IPS-18c (cell line): ENCODE measurements at regions not wholly inside any gene's neighbourhood (a gene's known extent, or its start where the extent isn't known, plus 50 kb on each side); places are given as distances from the start of the nearest gene placed in this dataset.

Experiments
- H3K4me3 ChIP-seq: 2 replicates; pipeline ENCODE4 v1.7.0; 2013; ENCODE audit warnings: low read depth, mild to moderate bottlenecking, low read length, moderate library complexity; ENCODE audit not compliant: insufficient read depth
- H3K9me3 ChIP-seq: one replicate; pipeline ENCODE4 v1.6.1; 2013; ENCODE audit warnings: mild to moderate bottlenecking, low read length, moderate library complexity; ENCODE audit not compliant: control insufficient read depth, insufficient read depth

DNA sequence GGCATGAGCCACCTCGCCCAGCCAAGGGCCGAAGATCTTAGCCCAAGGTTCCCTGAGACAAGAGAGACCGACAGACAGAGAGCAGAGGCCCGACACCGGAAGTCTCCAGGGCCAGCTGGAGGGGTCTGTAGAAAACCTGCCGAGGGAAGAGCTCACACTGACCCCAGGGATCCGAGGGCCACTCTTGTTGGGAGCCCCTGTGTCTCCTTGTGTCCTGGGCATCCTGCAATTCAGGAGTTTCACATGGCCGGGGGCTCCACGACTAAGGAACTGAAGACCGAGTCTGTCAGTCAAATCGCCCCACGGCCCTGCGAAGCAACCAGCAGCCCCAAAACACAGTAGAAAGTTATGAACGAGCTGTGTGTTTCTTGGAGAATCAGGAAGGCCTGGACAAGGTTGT is 1482.0 kb downstream of the BRD1 start:
- Histone ChIP-seq H3K4me3 (no peak overlapping the region), H3K9me3 (peaks cover 3% of the 10 kb centered on the region)

GRCh38 chr22:48343461-48343860 is 1484.2 kb downstream of the BRD1 start:
- Histone ChIP-seq H3K9me3 (peaks cover 3% of the 10 kb centered on the region), H3K4me3 (no peak overlapping the region)

DNA sequence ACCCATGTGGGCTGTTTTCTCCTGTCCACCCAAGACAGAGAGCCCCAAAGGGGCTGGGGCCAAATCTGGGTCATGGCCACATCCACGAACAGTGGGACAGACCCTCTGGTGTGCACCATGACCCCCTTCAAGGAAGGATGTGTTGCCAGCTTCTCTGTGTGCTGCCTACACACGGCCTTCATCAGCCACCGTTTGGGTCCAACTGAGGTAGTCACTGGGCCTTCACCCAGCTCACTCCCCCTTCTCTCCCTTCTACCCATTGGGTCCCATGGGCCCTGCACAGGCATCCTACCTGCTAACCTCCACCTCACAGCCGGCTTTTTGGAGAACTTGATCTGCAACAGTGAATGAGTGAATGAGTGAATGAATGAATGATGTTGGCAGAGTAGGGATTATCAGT is 1484.9 kb downstream of the BRD1 start:
- Histone ChIP-seq H3K9me3 (peaks cover 3% of the 10 kb centered on the region), H3K4me3 (no peak overlapping the region)

GRCh38 chr22:48342016-48342415 is 1485.7 kb downstream of the BRD1 start:
- Histone ChIP-seq H3K9me3 (no peaks in the 10 kb centered on the region), H3K4me3 (no peak overlapping the region)

- Histone ChIP-seq H3K4me3 (no peak overlapping the region), H3K9me3 (no peaks in the 10 kb centered on the region)
These were observed 1486.7 kb downstream of the BRD1 start for GRCh38 chr22:48340727-48341709.

DNA sequence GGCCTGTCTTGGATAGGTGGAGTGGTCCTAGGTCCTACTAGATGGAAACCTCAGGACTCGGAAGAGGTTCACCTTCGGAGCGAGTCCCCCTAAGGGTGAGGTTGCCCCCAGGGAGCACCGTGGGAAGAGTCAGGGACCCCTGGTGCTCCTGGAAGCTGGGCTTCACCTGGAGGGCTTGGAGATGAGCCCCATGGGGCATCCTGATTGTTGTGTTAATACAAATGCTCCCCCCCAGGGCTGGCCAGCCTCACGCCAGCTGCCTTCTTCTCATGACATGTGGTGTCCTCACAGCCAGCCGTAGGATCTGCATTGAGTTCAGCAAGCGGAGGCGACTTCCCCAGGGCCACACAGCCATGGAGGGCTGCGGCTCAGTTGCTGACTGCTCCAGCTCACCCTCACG is 1487.5 kb downstream of the BRD1 start:
- Histone ChIP-seq H3K9me3 (no peaks in the 10 kb centered on the region), H3K4me3 (no peak overlapping the region)

DNA sequence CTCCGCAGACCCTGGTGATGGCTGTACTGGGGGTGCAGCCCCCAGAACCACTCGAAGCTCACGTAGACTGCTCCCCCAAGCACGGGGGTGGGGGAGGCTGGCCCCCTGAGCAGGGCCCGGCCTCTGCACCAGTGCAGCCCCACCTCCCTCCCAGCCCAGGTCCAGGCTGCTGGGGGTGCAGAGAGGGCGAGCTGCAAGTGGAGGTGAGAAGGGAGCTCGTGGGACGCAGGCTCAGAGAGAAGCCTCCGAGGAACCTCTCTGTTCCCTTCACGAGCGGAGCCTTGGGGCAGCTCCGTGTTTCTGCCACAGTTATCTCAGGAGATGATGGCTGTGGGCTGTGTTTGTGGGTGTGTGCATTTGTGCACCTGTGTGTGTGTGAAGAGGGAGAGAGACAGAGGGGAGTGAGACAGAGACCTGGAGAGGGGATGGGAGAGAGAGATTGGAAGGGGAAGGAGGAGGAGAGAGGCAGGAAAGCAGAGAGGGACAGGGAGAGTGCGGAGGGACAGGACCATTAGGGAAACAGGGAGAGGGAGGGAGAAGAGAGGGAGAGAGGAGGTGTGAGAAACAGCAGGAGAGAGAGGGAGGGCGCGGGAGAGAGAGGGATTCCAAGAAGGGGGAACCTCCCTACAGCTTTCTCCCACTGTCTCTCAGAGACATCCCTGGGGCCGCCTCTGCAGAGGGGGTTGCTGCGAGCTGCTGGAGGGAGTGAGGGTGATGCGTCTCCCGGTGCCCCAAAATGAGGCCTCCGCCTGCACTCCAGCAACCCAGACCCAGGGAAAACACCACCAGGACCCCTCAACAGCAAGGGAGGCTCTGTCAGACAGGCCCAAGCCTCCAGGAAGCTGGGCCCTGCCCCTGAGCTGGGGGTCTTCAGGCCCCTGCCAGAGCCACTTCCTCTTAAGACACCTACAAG is 1488.6 kb downstream of the BRD1 start:
- Histone ChIP-seq H3K9me3 (no peaks in the 10 kb centered on the region), H3K4me3 (no peak overlapping the region)

- Histone ChIP-seq H3K9me3 (no peaks in the 10 kb centered on the region), H3K4me3 (no peak overlapping the region)
These were observed 1489.5 kb downstream of the BRD1 start for GRCh38 chr22:48337957-48338792.

DNA sequence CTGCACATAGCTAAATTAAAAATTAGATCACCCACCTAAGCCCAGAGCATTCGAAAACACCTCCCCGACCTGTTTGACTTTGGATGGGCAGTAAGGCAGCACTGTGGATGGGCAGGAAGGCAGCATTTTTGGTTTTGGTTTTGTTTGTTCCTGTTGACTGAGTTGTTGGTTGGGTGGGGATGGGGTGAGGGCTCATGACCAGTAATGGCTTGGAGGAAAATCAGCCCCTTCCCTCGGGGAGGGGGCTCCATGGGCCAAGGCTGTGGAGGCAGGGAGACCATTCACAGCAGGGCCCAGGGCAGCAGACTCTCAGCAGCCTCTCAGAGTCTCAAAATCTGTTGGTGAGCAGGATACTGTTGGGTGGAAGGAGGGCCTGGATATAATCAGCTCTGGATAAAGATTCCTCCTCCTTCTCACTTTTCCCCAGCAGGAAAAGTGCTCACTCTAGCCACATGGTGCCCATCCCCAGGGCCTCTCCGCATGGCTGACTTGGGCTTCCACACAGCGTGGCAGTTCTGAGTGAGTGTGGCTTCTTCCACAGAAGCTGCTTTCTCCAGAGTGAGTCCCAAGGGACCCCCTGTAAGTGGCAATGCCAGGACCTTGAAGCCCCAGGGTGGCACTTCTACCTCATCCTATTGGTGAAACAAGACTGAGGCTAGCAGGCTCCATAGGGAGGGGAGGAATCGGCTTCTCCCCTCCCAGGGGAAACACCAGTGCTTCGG is 1491.2 kb downstream of the BRD1 start:
- Histone ChIP-seq H3K4me3 (no peak overlapping the region), H3K9me3 (no peaks in the 10 kb centered on the region)

GRCh38 chr22:48335442-48336139 is 1492.1 kb downstream of the BRD1 start:
- no peaks in the 10 kb centered on the region for H3K9me3 ChIP-seq
- H3K4me3 ChIP-seq = no peak overlapping the region

DNA sequence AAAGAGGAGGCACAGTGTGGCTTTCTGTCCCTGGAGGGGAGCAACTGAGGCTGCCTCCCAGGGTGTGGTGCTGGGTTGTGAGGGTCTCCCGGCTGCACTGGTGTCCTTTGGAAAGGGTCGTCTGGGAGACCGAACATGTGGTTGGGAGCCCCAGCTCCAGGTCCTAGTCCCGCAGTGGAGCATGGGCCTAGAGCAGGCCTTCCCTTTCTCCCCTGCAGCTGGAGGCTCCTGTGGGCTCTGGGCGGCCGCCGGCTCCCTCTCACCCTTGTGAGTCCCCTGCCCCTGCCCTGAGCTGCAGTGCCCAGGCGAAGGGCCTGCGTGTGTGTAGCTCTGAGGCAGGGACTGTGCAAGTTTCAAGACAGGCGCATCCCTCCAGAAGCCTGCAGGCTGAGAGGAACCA is 1492.7 kb downstream of the BRD1 start:
- no peak overlapping the region for H3K4me3 ChIP-seq
- H3K9me3 ChIP-seq = no peaks in the 10 kb centered on the region

- no peaks in the 10 kb centered on the region for H3K9me3 ChIP-seq
- no peak overlapping the region for H3K4me3 ChIP-seq
These were observed 1493.6 kb downstream of the BRD1 start for GRCh38 chr22:48333816-48334735.

DNA sequence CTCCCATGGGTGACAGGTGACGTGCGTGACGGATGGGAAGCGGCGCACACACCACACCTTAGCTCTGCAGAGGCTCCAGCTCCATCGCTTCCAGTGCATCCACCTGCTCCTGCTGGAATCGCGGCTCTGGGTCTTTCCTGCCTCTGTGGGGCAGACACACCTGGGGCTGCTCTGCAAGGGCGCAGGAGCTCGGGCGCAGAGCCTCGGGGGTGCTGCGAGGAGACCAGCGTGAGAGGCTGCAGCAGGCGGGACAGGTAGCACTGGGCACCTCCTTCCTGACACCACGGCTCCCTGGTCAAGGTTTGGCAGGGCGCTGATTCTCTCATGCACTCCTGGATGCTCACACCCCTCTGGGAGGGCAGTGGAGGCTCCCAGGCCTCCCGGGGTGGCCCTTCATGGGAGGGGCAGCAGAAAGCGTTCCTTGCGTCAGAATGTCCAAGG is 1494.3 kb downstream of the BRD1 start:
- no peaks in the 10 kb centered on the region for H3K9me3 ChIP-seq
- H3K4me3 ChIP-seq = no peak overlapping the region

GRCh38 chr22:48332438-48333322 is 1495.0 kb downstream of the BRD1 start:
- H3K4me3 ChIP-seq = no peak overlapping the region
- no peaks in the 10 kb centered on the region for H3K9me3 ChIP-seq
